Epithelial cell of proximal tubule (primary cell): ENCODE measurements at regions not wholly inside any gene's neighbourhood (a gene's known extent, or its start where the extent isn't known, plus 50 kb on each side); places are given as distances from the start of the nearest gene placed in this dataset.
A peak's percentile ranks its signal among the peaks of the same experiment; 100 is the strongest.

Experiments
- DNase-seq: peaks from one replicate; pipeline ENCODE4 v3.0.0-alpha.2; 2011; ENCODE audit warnings: low read depth
- H3K4me3 ChIP-seq: 2 replicates; pipeline ENCODE4 v1.5.1; 2011; ENCODE audit warnings: low read depth, mild to moderate bottlenecking, low read length
- TF ChIP-seq, protein P1 (sequence below): conservative IDR thresholded peaks from 2 replicates; pipeline ENCODE4 v1.5.1; 2012; ENCODE audit warnings: low read depth, mild to moderate bottlenecking, low read length

DNA sequence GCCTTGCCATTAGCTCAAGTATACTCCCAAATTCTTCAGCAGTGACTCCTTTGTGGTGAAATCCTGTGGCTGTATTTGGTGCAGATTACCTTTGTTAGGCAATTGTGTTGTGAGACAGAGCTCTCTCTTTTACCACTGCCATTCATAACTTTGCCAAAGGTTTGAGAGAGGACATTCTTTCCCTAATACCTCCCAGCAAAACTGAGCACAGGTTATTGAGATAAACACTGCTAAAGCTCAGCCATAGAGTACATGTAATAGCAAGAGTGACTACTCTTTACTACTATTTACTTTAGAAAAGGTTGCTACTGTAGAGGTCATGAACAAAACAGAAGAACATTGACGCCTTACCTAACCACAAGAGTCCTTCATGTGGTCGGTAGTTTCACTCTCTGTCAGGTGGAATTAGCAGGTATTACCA, 514.0 kb upstream of the ADAMTS5 start:
- DNase-seq, result peak; percentile 9
- TF ChIP-seq, protein P1, sequence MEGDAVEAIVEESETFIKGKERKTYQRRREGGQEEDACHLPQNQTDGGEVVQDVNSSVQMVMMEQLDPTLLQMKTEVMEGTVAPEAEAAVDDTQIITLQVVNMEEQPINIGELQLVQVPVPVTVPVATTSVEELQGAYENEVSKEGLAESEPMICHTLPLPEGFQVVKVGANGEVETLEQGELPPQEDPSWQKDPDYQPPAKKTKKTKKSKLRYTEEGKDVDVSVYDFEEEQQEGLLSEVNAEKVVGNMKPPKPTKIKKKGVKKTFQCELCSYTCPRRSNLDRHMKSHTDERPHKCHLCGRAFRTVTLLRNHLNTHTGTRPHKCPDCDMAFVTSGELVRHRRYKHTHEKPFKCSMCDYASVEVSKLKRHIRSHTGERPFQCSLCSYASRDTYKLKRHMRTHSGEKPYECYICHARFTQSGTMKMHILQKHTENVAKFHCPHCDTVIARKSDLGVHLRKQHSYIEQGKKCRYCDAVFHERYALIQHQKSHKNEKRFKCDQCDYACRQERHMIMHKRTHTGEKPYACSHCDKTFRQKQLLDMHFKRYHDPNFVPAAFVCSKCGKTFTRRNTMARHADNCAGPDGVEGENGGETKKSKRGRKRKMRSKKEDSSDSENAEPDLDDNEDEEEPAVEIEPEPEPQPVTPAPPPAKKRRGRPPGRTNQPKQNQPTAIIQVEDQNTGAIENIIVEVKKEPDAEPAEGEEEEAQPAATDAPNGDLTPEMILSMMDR, result no peak
- H3K4me3 ChIP-seq, result no peak overlapping the region

DNA sequence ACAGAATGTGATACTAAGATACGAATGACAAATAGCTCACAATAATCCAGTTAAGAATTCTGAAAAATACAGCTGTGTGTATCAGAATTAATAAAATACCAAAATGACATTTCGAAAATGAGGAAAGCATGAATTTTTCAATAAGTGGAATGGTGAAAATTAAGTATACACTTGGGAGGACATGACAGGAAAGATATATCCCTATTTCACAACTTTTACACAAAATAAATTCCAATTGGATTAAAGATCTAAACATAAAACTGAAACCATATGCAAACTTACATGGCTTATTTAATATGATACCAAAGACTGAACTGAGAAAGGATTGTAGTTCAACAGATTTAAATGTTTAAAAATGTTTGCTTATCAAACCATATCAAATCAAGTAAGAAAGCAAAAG, 510.4 kb upstream of the ADAMTS5 start:
- TF ChIP-seq, protein P1, result no peak
- no peak overlapping the region for H3K4me3 ChIP-seq
- DNase-seq, result no peak

DNA sequence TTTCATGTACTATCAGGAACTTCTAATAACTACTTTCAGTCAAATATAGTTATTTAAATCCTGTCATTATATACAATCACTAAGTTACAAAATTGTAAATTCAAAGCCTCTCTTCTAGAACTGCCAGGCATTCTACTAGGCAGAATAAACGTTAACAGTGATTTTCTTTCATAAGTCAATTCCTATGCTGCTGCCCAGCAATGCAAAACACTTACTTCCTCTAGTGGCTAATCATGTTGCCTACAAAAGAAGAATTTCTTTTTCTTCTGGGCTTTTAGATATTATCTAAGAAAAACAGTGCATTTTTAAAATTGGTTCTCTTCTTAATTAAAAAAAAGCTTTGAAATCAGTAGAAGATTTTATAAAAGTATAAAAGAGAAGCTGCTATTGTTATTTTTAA, 509.8 kb upstream of the ADAMTS5 start:
- no peak for DNase-seq
- no peak overlapping the region for H3K4me3 ChIP-seq
- TF ChIP-seq, protein P1, result peak; percentile 54

DNA sequence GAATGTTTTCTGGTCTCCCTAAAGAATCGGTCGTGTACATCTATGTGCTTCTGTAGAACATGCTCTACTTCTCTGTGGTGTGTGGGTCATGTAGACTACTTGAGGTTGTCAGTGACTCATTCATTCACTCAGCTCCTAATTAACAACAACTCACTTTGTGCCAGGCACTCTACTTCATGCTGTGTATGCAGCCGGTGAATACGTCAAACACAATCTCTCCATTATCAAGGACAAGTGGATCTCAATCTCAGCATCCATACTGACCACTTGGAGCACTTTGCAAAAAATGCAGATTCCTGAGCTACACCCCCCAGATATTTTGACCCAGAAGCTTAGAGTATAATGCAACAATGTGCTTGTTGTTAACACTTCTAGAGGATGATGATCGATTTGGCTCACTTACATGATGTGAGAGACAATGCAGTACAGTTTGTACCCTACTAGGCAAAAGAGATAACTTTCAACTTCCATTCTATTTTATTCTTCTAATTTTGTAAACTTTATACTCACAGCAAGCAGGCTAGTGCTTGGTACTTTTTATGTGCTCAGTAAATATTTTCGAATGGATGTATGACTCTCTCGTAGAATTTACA, 508.6 kb upstream of the ADAMTS5 start:
- TF ChIP-seq, protein P1, result no peak
- H3K4me3 ChIP-seq, result no peak overlapping the region
- no peak for DNase-seq

DNA sequence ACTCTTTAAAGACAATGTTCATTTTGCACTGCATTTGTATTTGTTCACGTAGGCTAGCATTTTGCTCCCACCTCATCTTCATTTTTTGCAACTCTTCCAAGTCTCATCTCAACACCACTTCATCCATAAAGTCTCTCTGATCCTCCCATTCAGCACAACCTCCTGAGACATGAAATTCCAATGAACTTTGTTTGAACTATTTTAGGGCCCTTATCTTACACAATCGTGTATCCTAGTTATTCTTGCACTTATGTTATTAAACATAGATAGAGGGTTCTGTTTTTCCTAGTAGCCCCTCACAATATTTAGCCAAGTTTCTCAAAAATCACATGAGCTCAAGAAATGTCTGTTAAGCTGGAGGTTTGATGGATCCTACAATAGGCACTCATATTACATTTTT, 500.5 kb upstream of the ADAMTS5 start:
- no peak overlapping the region for H3K4me3 ChIP-seq

DNA sequence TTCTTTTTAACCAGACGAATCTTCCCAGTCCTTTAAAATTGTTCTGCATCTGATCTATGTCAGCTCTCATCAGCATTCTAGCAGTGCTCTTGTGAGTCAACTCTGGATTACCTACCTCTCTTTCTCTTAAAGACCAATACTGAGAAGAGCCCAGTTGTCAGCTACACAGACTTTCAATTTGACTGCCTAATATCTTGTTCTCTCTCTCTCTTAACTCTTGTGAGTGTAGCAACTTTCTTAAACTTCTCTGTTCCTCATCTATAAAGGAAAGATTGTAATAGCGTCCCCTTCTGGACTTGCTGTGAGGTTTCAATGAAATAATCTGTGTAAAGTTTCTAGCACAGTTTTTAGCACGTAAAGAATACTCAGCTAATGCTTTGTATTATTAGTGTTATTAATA, 499.3 kb upstream of the ADAMTS5 start:
- TF ChIP-seq, protein P1, result peak; percentile 34
- no peak for DNase-seq
- H3K4me3 ChIP-seq, result no peak overlapping the region

More for the DNA sequence above, 500.5 kb upstream of the ADAMTS5 start:
- DNase-seq, result no peak
- TF ChIP-seq, protein P1, result no peak

DNA sequence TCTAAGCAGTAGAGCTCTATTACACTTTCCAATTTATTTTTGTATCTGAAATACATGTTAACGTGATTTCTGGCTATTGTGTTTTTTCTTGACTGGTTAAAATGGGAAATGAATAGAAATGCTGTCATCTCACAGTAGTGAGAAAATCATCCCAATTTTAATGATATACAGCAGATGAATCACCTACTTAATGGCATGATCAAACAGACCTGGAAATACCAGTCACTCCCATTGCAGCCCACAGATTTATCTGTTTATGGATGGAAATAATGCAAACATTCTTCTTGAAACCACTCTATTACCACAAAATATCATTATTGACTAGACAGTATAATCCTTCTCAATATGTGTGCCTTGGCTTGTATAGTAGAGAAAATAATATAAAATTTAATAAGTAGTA, 497.8 kb upstream of the ADAMTS5 start:
- H3K4me3 ChIP-seq, result no peak overlapping the region
- TF ChIP-seq, protein P1, result no peak
- DNase-seq, result no peak
